ENCODE measurements at regions not wholly inside any gene's neighbourhood (a gene's known extent, or its start where the extent isn't known, plus 50 kb on each side); places are given as distances from the start of the nearest gene placed in this dataset.

- intact Hi-C loops (cut with micrococcal nuclease) = no loop called here
- ATAC-seq (no peak), DNase-seq (no peak)
Observed at GRCh38 chr11:134702827-134703226, 290.8 kb upstream of the B3GAT1 start.

- no peak for ATAC-seq
- intact Hi-C loops (cut with micrococcal nuclease) = no loop called here
- DNase-seq = no peak
Observed at GRCh38 chr11:134701564-134702165, 289.6 kb upstream of the B3GAT1 start.

DNA sequence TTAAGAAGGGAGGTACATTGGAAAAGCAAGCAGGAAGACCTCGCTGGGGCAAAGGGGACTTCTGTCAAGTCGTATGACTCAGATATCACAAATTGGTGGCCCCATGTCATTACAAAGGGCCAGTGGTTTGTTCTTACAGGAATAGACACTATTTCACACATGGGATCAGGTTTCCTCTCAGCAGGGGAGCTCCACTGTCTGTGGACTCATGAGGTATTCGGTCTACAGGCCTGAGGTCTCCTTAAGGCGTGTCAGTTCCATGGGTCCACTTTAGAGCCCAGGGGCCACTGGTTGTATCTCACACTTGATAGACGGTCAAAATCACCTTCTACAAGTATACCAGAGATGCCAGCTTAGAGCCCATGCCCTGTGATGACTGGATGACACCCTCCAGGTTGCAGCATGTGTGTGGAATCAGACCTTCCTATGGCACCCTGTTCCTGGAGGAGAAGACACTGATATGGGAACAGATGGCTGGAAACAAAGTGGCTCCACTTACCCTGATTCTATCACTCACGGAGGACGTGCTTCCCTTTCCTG lies 288.1 kb upstream of the B3GAT1 start:
- DNase-seq = no peak
- intact Hi-C loops (cut with micrococcal nuclease) = no loop called here
- no peak for ATAC-seq

GRCh38 chr11:134696455-134696854 lies 284.4 kb upstream of the B3GAT1 start:
- ATAC-seq (no peak), DNase-seq (no peak)
- intact Hi-C loops (cut with micrococcal nuclease) = no loop called here

DNA sequence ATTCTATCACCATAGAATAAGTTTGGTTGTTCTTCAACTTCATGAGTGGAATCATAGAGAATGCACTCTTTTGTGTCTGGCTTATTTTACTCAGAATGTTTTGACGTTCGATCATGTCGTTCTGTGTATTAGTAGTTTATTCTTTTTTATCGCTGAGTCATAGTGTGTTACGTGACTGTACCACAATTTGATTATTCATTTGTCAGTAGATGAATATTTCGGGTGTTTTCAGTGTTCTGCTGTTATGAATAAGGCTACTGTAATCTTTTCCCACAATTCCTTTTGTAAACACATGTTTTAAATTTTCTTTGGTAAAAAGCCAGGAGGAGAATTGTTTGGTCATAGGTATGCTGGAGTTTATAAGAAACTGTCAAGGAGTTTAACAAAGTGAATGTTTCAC lies 279.9 kb upstream of the B3GAT1 start:
- DNase-seq = no peak
- no peak for ATAC-seq
- intact Hi-C loops (cut with micrococcal nuclease) = no loop called here

- no peak for ATAC-seq
- no peak for DNase-seq
- intact Hi-C loops (cut with micrococcal nuclease) = no loop called here
Observed at GRCh38 chr11:134691295-134691873, 279.3 kb upstream of the B3GAT1 start.

GRCh38 chr11:134689886-134690285 lies 277.8 kb upstream of the B3GAT1 start:
- DNase-seq (no peak), ATAC-seq (no peak)
- intact Hi-C loops (cut with micrococcal nuclease) = no loop called here

GRCh38 chr11:134687548-134687947 lies 275.5 kb upstream of the B3GAT1 start:
- no peak for DNase-seq
- intact Hi-C loops (cut with micrococcal nuclease) = no loop called here

DNA sequence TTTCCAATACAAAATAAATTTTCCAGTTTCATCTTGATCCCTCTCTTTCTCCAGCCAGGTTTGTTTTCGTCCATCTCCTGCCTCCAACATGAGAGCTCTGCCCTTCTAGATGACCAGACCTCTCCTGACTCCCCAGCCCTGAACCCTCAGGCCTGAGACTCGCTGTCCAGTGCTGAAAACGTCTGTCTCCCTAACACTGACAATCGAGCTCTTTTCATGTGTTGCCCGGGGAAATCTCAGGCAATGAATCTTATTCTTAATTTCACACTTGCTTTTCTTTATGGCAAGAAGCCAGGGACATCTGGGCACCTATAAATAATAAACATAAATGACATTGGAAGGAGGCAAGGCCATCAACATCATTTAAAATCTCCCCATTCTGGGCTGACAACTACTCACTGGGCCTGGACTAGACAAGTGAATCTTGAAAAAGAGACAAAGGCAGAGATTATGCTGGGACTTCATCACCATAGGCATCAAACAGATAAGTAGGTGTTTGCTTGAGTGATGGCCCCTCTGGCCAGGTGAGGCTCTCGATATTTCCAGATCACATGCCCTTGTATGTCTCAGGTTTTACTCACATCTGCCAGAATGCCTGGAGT lies 274.5 kb upstream of the B3GAT1 start:
- intact Hi-C loops (cut with micrococcal nuclease) = no loop called here
- no peak for ATAC-seq
- DNase-seq = no peak

More at GRCh38 chr11:134687548-134687947, 275.5 kb upstream of the B3GAT1 start:
- ATAC-seq = no peak

DNA sequence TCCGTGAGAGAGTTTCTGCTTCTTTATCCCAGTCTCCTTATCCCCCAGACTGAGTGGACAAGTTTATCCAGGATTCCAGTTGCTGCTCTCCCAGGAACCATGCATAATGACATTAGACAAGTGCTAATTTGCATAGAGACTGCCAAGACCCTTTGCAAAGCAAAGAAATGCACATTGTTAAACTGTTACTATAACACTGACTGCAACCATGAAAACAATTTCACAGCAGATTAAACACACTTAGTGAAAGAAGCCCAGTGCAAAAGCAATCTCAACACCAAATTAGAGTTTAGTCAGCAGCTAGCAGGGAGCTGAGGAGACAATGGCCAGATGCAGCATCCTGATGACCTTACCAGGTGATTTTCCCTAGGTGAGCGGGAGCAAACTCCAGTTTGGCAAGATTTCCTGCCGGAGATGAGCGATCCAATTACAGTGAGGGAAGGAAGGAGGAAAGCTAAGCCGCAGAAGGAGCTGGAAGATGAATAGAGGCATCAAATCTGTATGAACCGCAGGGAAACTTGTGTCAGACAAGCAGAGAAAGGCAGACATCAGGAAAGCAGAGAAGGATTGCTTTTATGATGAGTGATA lies 273.8 kb upstream of the B3GAT1 start:
- no peak for DNase-seq
- intact Hi-C loops (cut with micrococcal nuclease) = no loop called here
- ATAC-seq = no peak

DNA sequence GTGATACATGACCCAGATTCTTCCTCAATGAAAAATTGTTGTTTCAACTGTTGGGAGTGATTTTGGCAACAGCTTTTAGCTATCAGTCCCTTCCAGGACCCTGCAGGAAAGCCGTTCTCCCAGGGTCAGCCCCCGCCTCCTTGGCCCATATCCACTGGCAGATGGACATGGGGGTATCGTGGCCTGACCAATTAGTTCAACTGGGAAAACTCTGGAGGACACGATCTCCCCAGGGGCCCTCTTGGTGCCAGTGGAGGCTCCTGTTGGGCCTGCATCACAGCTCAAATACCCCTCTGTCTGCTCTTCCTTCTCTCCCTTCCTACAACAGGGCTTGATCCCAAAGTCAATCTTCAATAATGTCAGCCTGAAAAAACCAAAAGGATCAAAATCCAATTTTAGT lies 272.5 kb upstream of the B3GAT1 start:
- no peak for DNase-seq
- no peak for ATAC-seq
- intact Hi-C loops (cut with micrococcal nuclease) = no loop called here

GRCh38 chr11:134683860-134684259 lies 271.8 kb upstream of the B3GAT1 start:
- intact Hi-C loops (cut with micrococcal nuclease) = no loop called here
- no peak for DNase-seq
- no peak for ATAC-seq

DNA sequence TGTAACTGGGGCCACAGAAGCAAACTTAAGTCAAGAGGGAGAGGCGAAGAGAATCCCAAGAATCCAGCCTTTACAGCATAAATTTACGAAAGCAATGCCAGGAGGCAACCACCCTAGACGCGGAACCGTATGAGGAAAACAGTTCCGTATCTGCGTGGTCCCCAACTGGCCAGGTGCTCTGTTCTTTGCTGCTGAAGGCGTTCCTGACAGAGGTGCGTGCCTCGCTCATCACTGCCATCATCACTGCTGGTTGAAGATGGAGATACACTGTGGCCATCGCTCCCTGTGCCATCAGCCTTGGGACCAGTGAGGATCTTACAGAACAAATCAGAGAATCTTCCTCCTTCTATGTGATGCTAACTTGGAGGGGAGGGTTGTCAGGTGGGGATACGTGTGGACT lies 270.5 kb upstream of the B3GAT1 start:
- intact Hi-C loops (cut with micrococcal nuclease) = no loop called here
- ATAC-seq = no peak
- DNase-seq = no peak

- no peak for DNase-seq
- ATAC-seq = no peak
- intact Hi-C loops (cut with micrococcal nuclease) = no loop called here
Observed at GRCh38 chr11:134679592-134679991, 267.6 kb upstream of the B3GAT1 start.

- intact Hi-C loops (cut with micrococcal nuclease) = no loop called here
- no peak for ATAC-seq
Observed at GRCh38 chr11:134678744-134679143, 266.7 kb upstream of the B3GAT1 start.

DNA sequence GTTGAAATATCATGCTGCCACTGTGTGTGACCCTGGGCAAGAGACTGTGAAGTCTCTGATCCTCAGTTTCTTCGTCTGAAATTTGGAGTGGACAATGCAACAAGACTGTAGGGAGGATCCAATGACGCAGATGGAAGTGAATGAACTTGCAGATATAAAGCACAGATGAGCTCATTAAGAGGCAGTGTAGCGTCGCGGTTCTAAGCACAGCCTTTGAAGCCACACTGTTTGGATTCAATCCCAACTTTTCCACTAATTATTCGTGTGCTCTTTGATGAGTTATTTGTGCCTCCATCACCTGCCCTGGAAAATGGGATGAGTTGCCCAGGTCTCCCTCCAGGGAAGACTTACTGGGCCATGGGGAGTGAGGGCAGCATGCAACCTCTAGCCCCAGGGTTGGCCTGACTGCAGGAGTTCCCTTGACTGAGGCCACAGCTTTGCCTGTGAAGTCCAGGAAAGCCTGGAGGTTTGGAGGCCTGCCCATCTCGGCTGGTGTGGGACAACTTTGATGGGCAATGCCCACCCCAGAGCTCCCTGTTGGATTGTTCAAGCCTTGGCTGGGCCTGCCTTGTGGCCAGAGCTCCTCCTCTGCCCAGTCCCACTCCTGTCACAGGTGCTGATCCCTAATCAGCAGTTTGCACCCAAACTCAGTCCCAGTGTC lies 266.0 kb upstream of the B3GAT1 start:
- no peak for ATAC-seq
- intact Hi-C loops (cut with micrococcal nuclease) = no loop called here
- DNase-seq = no peak

More at GRCh38 chr11:134678744-134679143, 266.7 kb upstream of the B3GAT1 start:
- DNase-seq = no peak

GRCh38 chr11:134677397-134677822 lies 265.4 kb upstream of the B3GAT1 start:
- ATAC-seq (no peak), DNase-seq (no peak)
- intact Hi-C loops (cut with micrococcal nuclease) = no loop called here

GRCh38 chr11:134676516-134677287 lies 264.7 kb upstream of the B3GAT1 start:
- DNase-seq (no peak), ATAC-seq (no peak)
- intact Hi-C loops (cut with micrococcal nuclease) = no loop called here

DNA sequence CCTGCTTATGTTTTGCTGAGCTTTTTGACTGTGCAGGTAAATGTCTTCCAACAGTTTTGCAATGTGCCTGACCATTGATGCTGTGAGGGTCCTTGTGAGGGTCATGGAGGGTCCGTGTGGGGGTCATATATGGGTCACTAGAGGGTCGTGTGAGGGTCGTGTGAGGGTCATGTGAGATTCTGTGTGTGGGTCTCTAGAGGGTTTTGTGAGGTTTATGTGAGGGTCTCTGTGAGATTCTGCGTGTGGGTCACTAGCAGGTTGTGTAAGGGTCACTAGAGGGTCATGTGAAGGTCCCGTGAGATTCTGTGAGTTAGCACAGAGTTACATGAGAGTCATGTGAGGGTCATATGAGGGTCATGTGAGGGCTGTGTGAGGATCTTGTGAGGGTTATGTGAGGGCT lies 263.9 kb upstream of the B3GAT1 start:
- intact Hi-C loops (cut with micrococcal nuclease) = no loop called here
- DNase-seq = no peak
- ATAC-seq = no peak
